Astrocyte (in vitro differentiated cells and primary cell): ENCODE measurements at regions not wholly inside any gene's neighbourhood (a gene's known extent, or its start where the extent isn't known, plus 50 kb on each side); places are given as distances from the start of the nearest gene placed in this dataset.

ENCODE experiments used
- DNase-seq: peaks from one replicate; pipeline ENCODE4 v3.0.0-alpha.2; 2010; ENCODE audit warnings: low read depth
- FAIRE-seq: peaks from 2 replicates; lab custom pipeline; 2011; peaks lifted over from hg19 to GRCh38; lab: Jason Lieb, UNC
- H2AFZ ChIP-seq: 2 replicates; pipeline ENCODE4 v1.6.0; 2012; ENCODE audit warnings: low read depth, low read length, inconsistent platforms
- H3K27ac ChIP-seq: 2 replicates; pipeline ENCODE4 v1.5.1; 2011; ENCODE audit warnings: low read depth, low read length, inconsistent platforms
- H3K27me3 ChIP-seq: 2 replicates; pipeline ENCODE4 v1.6.0; 2011; ENCODE audit warnings: low read length, inconsistent platforms; ENCODE audit not compliant: insufficient read depth
- H3K36me3 ChIP-seq: 2 replicates; pipeline ENCODE4 v1.5.1; 2011; ENCODE audit warnings: low read length, inconsistent platforms; ENCODE audit not compliant: insufficient read depth
- H3K4me1 ChIP-seq: 2 replicates; pipeline ENCODE4 v1.5.1; 2011; ENCODE audit warnings: low read length, inconsistent platforms; ENCODE audit not compliant: insufficient read depth
- H3K4me2 ChIP-seq: 2 replicates; pipeline ENCODE4 v1.6.0; 2012; ENCODE audit warnings: low read length, inconsistent platforms
- H3K4me3 ChIP-seq: 2 replicates; pipeline ENCODE4 v1.5.1; 2011; ENCODE audit warnings: low read depth, mild to moderate bottlenecking, low read length, inconsistent platforms; ENCODE audit not compliant: insufficient read depth
- H3K79me2 ChIP-seq: 2 replicates; pipeline ENCODE4 v1.6.0; 2012; ENCODE audit warnings: mild to moderate bottlenecking, low read length, inconsistent platforms; ENCODE audit not compliant: insufficient read depth
- H3K9ac ChIP-seq: 2 replicates; pipeline ENCODE4 v1.6.0; 2012; ENCODE audit warnings: mild to moderate bottlenecking, low read length, inconsistent platforms
- H3K9me3 ChIP-seq: 2 replicates; pipeline ENCODE4 v1.5.1; 2012; ENCODE audit warnings: low read depth, mild to moderate bottlenecking, low read length, inconsistent platforms; ENCODE audit not compliant: insufficient read depth
- H4K20me1 ChIP-seq: 2 replicates; pipeline ENCODE4 v1.6.0; 2012; ENCODE audit warnings: low read length, inconsistent platforms; ENCODE audit not compliant: insufficient read depth
- H3K27ac Mint-ChIP-seq: one replicate; pipeline ENCODE4 v1.8.0; 2021; ENCODE audit warnings: mild to moderate bottlenecking, mixed read lengths; ENCODE audit not compliant: unreplicated experiment
- H3K27me3 Mint-ChIP-seq: one replicate; pipeline ENCODE4 v1.8.0; 2021; ENCODE audit warnings: low read depth, mixed read lengths; ENCODE audit not compliant: unreplicated experiment
- H3K36me3 Mint-ChIP-seq: one replicate; pipeline ENCODE4 v1.8.0; 2021; ENCODE audit warnings: low read depth, mixed read lengths; ENCODE audit not compliant: unreplicated experiment
- H3K4me1 Mint-ChIP-seq: one replicate; pipeline ENCODE4 v1.8.0; 2021; ENCODE audit warnings: low read depth, mixed read lengths; ENCODE audit not compliant: unreplicated experiment
- H3K4me3 Mint-ChIP-seq: one replicate; pipeline ENCODE4 v1.8.0; 2021; ENCODE audit warnings: mild to moderate bottlenecking, moderate library complexity, mixed read lengths; ENCODE audit not compliant: unreplicated experiment
- H3K9me3 Mint-ChIP-seq: one replicate; pipeline ENCODE4 v1.8.0; 2021; ENCODE audit warnings: mild to moderate bottlenecking, mixed read lengths; ENCODE audit not compliant: unreplicated experiment
- EZH2 ChIP-seq: IDR thresholded peaks from 2 replicates; pipeline ENCODE4 v1.6.1; 2012; ENCODE audit warnings: mild to moderate bottlenecking, low read length, inconsistent platforms; ENCODE audit not compliant: insufficient read depth
- TF ChIP-seq, protein P1 (sequence below): IDR thresholded peaks from 2 replicates; pipeline ENCODE4 v1.5.1; 2011; ENCODE audit warnings: low read depth, mild to moderate bottlenecking, inconsistent platforms, low read length, moderate library complexity; ENCODE audit not compliant: insufficient read depth

DNA sequence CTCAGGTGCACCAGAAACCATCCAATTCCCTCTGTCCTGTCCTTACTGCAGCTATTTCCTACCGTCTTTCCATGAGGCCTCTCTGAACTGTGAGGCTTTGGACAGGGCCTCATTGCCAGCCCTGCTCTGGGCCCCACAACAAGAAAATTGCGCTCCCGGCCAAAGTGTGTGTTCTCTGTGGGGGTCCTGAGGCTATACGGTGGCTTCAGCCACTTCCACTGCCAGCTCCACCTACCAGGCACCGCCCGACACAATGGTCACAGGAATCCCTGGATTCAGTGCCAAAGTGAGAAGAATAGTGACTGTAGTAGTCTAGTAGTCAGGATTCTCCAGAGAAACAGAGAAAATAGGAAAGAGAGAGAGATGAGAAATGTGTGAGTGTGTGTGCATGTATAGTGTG is 140.2 kb downstream of the IRS1 start:
- Mint-ChIP-seq H3K27ac (peak overlapping the region; percentile 84), H3K27me3 (no peaks in the 10 kb centered on the region), H3K4me1 (peaks cover 31% of the 10 kb centered on the region), H3K36me3 (no peaks in the 10 kb centered on the region), H3K9me3 (peaks cover 2% of the 10 kb centered on the region), H3K4me3 (no peak overlapping the region)
- no peak overlapping the region for H2AFZ ChIP-seq
- DNase-seq (no peak), FAIRE-seq (no peak)
- peak overlapping the region; percentile 8 for H3K9ac ChIP-seq
- H3K27me3 ChIP-seq: no peaks in the 10 kb centered on the region
- no peaks in the 10 kb centered on the region for H3K9me3 ChIP-seq
- no peaks in the 10 kb centered on the region for H3K36me3 ChIP-seq
- H3K4me1 ChIP-seq: peaks cover 36% of the 10 kb centered on the region
- H3K27ac ChIP-seq: no peak overlapping the region
- no peak overlapping the region for H3K4me3 ChIP-seq
- no peaks in the 10 kb centered on the region for H3K79me2 ChIP-seq
- no peak overlapping the region for H3K4me2 ChIP-seq
- no peaks in the 10 kb centered on the region for H4K20me1 ChIP-seq
- no peak for TF ChIP-seq EZH2
- TF ChIP-seq, protein P1, sequence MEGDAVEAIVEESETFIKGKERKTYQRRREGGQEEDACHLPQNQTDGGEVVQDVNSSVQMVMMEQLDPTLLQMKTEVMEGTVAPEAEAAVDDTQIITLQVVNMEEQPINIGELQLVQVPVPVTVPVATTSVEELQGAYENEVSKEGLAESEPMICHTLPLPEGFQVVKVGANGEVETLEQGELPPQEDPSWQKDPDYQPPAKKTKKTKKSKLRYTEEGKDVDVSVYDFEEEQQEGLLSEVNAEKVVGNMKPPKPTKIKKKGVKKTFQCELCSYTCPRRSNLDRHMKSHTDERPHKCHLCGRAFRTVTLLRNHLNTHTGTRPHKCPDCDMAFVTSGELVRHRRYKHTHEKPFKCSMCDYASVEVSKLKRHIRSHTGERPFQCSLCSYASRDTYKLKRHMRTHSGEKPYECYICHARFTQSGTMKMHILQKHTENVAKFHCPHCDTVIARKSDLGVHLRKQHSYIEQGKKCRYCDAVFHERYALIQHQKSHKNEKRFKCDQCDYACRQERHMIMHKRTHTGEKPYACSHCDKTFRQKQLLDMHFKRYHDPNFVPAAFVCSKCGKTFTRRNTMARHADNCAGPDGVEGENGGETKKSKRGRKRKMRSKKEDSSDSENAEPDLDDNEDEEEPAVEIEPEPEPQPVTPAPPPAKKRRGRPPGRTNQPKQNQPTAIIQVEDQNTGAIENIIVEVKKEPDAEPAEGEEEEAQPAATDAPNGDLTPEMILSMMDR: no peak

DNA sequence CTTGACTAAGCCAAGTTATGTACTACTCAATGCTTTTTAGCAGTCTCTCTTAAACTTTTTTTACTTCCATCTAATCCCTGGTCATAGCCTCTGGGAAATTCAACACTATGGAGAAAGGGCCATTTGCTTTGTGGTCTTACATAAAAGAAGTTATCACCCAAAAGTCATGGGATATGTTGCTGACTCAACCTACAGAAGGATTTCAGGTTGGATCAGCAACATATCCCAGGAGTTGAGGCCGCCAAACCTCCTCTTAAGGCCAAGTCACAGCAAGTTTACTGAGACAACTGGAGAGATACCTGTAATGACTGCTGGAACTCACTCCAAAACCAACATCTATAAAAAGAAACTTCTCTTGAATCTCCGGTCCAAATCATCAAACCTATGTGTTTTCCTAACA is 141.1 kb downstream of the IRS1 start:
- H3K4me1 Mint-ChIP-seq: peaks cover 35% of the 10 kb centered on the region

More for the DNA sequence above, 141.1 kb downstream of the IRS1 start:
- no peak overlapping the region for H3K9ac ChIP-seq
- no peak for TF ChIP-seq EZH2
- TF ChIP-seq, protein P1: no peak
- FAIRE-seq (no peak), DNase-seq (peak; percentile 73)
- H3K36me3 ChIP-seq: no peaks in the 10 kb centered on the region
- H3K36me3 Mint-ChIP-seq: no peaks in the 10 kb centered on the region
- H3K79me2 ChIP-seq: no peaks in the 10 kb centered on the region
- no peak overlapping the region for H3K4me3 Mint-ChIP-seq
- peaks cover 36% of the 10 kb centered on the region for H3K4me1 ChIP-seq
- H3K27ac Mint-ChIP-seq: peak overlapping the region; percentile 42
- H3K4me2 ChIP-seq: no peak overlapping the region
- no peak overlapping the region for H3K4me3 ChIP-seq
- no peaks in the 10 kb centered on the region for H3K27me3 ChIP-seq
- no peaks in the 10 kb centered on the region for H3K27me3 Mint-ChIP-seq
- no peaks in the 10 kb centered on the region for H4K20me1 ChIP-seq
- peak overlapping the region; percentile 5 for H2AFZ ChIP-seq
- no peak overlapping the region for H3K27ac ChIP-seq
- no peaks in the 10 kb centered on the region for H3K9me3 ChIP-seq
- peaks cover 2% of the 10 kb centered on the region for H3K9me3 Mint-ChIP-seq
